GM19238 (cell line): ENCODE measurements at regions not wholly inside any gene's neighbourhood (a gene's known extent, or its start where the extent isn't known, plus 50 kb on each side); places are given as distances from the start of the nearest gene placed in this dataset.
"Not testable (repeated sequence)": the region's sequence is repeated elsewhere in the genome, so short reads cannot be mapped to it uniquely, and the experiment has no call there.

Source experiments
- DNase-seq: peaks from one replicate; pipeline ENCODE4 v3.0.0; 2011; ENCODE audit warnings: low spot score; ENCODE audit not compliant: insufficient read length

- DNase-seq, result no peak
Observed at GRCh38 chr11:23554002-23554401, 693.7 kb upstream of the CCDC179 start.

GRCh38 chr11:23555085-23555484 is 694.8 kb upstream of the CCDC179 start:
- no peak for DNase-seq

- no peak for DNase-seq
Observed at GRCh38 chr11:23556163-23556750, 696.0 kb upstream of the CCDC179 start.

GRCh38 chr11:23563591-23563990 is 703.3 kb upstream of the CCDC179 start:
- no peak for DNase-seq

- no peak for DNase-seq
Observed at GRCh38 chr11:23564370-23564769, 704.1 kb upstream of the CCDC179 start.

- DNase-seq, result no peak
Observed at GRCh38 chr11:23569134-23569533, 708.9 kb upstream of the CCDC179 start.

GRCh38 chr11:23569547-23569946 is 709.3 kb upstream of the CCDC179 start:
- no peak for DNase-seq

GRCh38 chr11:23570828-23571227 is 710.6 kb upstream of the CCDC179 start:
- DNase-seq, result no peak

GRCh38 chr11:23573429-23573828 is 713.2 kb upstream of the CCDC179 start:
- DNase-seq, result no peak

GRCh38 chr11:23574149-23574548 is 713.9 kb upstream of the CCDC179 start:
- no peak for DNase-seq

- no peak for DNase-seq
Observed at GRCh38 chr11:23577296-23577695, 717.0 kb upstream of the CCDC179 start.

- DNase-seq, result no peak
Observed at GRCh38 chr11:23585416-23586104, 725.3 kb upstream of the CCDC179 start.

GRCh38 chr11:23586173-23586572 is 725.9 kb upstream of the CCDC179 start:
- no peak for DNase-seq

GRCh38 chr11:23590596-23591308 is 730.5 kb upstream of the CCDC179 start:
- no peak for DNase-seq

- DNase-seq, result no peak
Observed at GRCh38 chr11:23594755-23595154, 734.5 kb upstream of the CCDC179 start.

- no peak for DNase-seq
Observed at GRCh38 chr11:23604966-23605365, 744.7 kb upstream of the CCDC179 start.

- no peak for DNase-seq
Observed at GRCh38 chr11:23606191-23606590, 745.9 kb upstream of the CCDC179 start.

GRCh38 chr11:23611726-23612125 is 751.5 kb upstream of the CCDC179 start:
- DNase-seq, result no peak

GRCh38 chr11:23620617-23621016 is 760.3 kb upstream of the CCDC179 start:
- no peak for DNase-seq

- DNase-seq, result no peak
Observed at GRCh38 chr11:23632293-23632692, 772.0 kb upstream of the CCDC179 start.

GRCh38 chr11:23644443-23644842 is 784.2 kb upstream of the CCDC179 start:
- DNase-seq, result no peak

GRCh38 chr11:23652336-23652735 is 792.1 kb upstream of the CCDC179 start:
- not testable (repeated sequence) for DNase-seq
